GM12891 (cell line): ENCODE measurements at regions not wholly inside any gene's neighbourhood (a gene's known extent, or its start where the extent isn't known, plus 50 kb on each side); places are given as distances from the start of the nearest gene placed in this dataset.

Source experiments
- POLR2A ChIP-seq: IDR thresholded peaks from 2 replicates; pipeline ENCODE4 v1.6.1; 2011; ENCODE audit warnings: low read depth, low read length, control low read depth
- POLR2AphosphoS5 ChIP-seq: IDR thresholded peaks from 2 replicates; pipeline ENCODE4 v1.6.1; 2011; ENCODE audit warnings: low read depth, low read length, control low read depth

DNA sequence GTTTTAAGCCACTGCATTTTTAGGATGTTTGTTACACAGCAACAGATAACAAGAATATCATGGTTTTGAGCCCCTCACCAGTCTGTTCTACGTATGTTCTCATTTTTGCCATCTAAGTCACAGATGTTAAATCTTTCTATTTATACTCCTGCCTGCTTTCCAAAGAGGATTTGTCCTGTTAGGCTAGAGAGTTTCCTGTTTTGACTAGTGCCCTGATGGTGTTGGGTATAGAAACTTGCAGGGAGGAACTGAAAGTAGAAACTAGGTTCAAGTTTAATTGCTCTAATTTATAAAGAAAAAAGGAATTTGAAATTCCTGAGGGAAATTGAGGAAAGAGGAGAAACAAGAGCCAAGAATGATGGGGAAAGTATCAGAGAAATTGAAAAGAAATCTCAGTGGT lies 74.4 kb upstream of the COCH start:
- TF ChIP-seq POLR2A (no peak), POLR2AphosphoS5 (no peak)
